HG03439 (cell line): ENCODE measurements at regions not wholly inside any gene's neighbourhood (a gene's known extent, or its start where the extent isn't known, plus 50 kb on each side); places are given as distances from the start of the nearest gene placed in this dataset.
"Not testable (repeated sequence)": the region's sequence is repeated elsewhere in the genome, so short reads cannot be mapped to it uniquely, and the experiment has no call there.

Experiments used
- ATAC-seq: cut with Tn5 transposase; IDR thresholded peaks from one replicate; pipeline ENCODE4 v1.9.1; 2021; ENCODE audit warnings: mild to moderate bottlenecking, moderate library complexity; ENCODE audit not compliant: unreplicated experiment

GRCh38 chr5:155113888-155114287 lies 100.3 kb downstream of the KIF4B start:
- no peak for ATAC-seq

- ATAC-seq: no peak
Measured at GRCh38 chr5:155114655-155115054, 101.1 kb downstream of the KIF4B start.

GRCh38 chr5:155116456-155117251 lies 103.1 kb downstream of the KIF4B start:
- ATAC-seq: no peak

GRCh38 chr5:155125551-155126095 lies 112.1 kb downstream of the KIF4B start:
- no peak for ATAC-seq

DNA sequence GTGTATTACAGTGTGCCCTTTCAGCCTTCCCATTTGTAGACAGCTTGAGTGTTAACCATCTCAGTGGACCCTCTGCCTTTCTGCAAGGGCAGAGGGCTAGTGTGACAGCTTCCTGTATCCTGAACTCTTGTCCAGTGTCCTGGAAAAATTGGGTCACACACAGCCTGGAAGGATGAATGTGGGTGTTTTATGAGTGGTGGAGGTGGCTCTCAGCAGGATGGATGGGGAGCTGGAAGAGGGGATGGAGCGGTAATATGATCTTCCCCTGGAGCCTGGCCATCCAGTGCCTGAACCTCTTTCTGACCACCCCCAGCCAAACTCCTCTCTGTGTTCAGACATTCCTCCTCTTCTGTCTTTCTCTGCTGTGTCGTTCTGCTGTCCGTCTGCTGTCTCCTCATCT lies 113.0 kb downstream of the KIF4B start:
- ATAC-seq: no peak

DNA sequence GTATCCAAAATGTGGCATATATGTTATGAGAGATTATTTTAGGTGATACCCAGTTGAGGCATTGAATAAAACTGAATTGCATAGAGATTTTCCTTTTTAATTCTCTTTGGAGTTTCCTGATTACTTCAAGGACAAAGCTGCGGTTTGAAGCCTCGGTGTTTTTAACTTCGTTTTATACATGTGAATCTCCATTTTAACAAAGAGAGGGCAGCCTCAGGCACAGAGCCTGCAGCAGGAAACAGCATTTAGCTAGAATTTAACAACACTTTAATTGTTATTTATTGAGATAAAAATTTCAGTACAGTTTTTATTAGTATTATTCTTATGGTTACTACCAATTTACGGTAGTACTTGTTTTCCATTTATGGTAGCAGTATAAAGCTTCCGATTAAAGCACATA lies 114.0 kb downstream of the KIF4B start:
- ATAC-seq: no peak

- ATAC-seq: no peak
Measured at GRCh38 chr5:155128786-155129512, 115.4 kb downstream of the KIF4B start.

- no peak for ATAC-seq
Measured at GRCh38 chr5:155129513-155129880, 115.9 kb downstream of the KIF4B start.

DNA sequence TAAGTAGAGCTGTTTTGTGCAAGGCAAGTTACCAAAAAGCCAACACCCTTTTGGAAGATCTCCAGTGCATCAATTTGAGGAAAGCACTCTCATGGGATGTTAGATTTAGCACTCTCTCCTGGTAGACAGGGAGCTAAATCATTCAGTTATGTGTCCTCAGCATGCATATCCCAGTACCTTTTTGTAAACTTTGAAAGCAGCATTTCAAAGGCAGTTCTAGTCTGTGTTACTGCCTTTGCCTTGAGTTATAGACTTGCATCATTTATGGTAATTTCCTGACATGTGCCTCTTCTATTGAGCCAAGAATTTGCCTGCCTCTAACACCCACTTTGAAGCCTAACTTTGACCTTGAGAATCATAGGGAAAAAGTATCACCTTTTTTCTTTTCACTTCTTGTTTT lies 120.6 kb downstream of the KIF4B start:
- no peak for ATAC-seq

DNA sequence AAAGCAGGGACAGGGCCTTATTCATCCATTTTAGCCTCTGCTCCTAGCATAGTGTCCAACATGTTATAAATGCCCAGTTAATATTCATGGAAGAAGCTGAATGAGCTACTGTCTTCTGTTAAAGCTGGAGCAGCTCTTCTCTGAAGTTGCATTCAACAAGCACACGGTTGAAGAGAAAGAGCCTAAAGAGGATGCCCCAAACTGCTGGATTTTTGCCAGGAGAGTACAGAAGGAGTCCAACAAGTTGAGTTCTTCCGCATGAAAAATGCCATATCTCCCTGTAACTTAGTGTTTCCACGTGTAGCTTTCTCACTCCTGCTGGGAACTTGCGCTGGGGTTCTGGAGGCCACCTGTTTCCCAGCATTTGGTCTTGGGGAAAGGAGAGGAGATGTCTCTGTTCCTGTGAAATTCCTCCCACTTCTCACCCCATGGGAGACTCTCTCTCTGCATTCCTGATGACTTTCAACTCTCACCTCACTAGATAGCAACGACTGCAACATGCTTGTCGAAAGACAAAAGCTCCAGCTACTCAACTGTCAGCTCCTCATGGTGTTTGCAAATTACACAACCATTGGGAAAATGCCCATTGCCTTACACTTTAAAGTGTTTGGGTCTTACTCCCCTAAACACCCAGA lies 122.8 kb downstream of the KIF4B start:
- no peak for ATAC-seq

DNA sequence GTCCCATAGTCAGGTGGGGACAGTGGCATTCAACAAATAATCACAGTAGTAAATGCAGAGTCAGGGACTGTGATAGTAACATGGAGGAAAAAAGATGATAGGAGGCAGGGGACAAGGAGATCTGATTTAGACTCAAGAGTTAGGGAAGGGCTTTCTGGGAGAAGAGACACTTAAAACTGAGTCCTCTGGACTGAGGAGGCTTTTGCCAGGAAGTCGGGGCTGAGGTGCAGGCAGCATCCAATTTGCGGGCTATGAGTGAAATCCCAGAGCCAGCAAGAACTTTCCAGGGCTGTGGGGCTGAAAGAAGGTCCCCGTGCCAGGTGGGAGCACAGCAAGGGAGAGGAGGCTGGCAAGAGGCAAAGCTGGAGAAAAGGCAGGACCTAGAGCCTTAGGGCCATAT lies 124.1 kb downstream of the KIF4B start:
- ATAC-seq: no peak

- ATAC-seq: no peak
Measured at GRCh38 chr5:155140646-155141045, 127.1 kb downstream of the KIF4B start.

- ATAC-seq: no peak
Measured at GRCh38 chr5:155144956-155145355, 131.4 kb downstream of the KIF4B start.

DNA sequence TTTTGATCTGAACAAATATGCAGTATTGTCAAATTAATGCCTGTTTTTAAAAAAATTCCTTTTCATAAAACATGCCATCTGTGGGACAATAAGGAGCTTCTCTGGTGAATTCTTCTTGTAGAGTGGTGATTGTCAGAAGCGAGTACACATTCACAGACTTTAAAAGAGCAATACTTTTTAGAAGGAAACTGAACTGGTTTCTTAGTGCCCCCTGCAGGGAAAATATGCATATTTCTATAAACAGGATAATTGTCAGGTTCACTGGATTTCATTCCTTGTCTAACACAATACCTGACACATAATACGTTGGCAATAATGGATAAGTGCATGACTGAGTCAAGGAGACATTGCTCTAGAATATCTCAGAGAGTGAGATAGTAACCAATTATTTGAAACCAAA lies 133.7 kb downstream of the KIF4B start:
- no peak for ATAC-seq

DNA sequence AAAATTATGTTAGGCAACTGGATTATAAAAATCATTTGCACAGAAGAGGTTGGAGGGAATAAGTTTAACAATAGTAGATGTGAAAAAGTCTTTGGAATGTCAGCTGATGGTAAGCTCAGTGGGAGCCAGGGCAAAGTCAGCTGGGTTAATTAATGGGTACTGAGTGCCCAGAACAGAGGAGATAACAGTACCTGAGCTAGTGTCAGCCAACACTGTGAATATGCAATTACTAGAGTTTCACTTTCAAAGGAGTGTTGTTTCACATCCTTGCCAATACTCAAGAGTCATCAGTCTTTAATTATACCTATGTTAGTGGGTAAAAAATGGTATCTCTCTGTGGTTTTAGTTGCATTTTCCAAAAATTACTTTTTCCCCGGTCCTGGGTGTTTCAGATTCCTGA lies 135.1 kb downstream of the KIF4B start:
- ATAC-seq: no peak

GRCh38 chr5:155150012-155150411 lies 136.5 kb downstream of the KIF4B start:
- no peak for ATAC-seq

DNA sequence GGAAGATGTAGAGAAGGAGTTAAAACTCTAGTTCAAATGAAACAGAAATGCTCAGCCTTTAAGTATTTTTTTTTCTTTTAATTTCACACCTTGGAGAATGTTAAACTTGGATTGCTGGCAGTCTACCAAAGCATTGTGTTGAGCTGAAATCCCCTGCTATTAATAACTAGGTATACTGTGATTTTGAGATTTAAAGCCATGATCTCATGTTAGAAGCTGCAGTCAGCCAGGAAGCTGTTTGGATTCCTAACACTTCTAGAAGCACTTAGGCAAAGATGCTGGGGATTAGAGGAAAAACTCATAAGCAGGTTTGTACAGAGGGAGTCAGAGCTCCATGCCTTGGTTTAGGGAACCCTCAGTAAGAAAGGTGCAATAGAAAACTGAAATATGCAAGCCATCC lies 141.4 kb downstream of the KIF4B start:
- ATAC-seq: no peak

GRCh38 chr5:155163084-155163483 lies 149.5 kb downstream of the KIF4B start:
- not testable (repeated sequence) for ATAC-seq

- no peak for ATAC-seq
Measured at GRCh38 chr5:155167736-155168135, 154.2 kb downstream of the KIF4B start.

DNA sequence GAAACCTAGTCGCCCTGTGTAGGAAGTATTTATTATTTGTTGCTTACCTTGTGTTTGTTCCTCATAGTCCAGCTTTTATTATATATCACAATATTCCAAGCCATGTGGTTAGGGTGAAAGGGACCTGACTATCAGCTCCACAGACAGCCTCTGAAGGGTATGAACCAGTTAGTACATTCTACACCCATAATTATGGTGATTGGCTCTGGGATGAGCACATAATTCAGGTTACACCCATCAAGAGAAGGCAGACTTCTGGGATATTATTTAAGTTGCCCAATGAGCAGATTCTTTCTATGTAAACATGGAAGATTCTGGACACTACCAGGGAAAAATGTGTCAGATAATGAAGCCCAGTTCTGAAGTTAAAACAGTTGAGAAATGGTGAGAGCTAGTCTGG lies 168.0 kb downstream of the KIF4B start:
- ATAC-seq: no peak

DNA sequence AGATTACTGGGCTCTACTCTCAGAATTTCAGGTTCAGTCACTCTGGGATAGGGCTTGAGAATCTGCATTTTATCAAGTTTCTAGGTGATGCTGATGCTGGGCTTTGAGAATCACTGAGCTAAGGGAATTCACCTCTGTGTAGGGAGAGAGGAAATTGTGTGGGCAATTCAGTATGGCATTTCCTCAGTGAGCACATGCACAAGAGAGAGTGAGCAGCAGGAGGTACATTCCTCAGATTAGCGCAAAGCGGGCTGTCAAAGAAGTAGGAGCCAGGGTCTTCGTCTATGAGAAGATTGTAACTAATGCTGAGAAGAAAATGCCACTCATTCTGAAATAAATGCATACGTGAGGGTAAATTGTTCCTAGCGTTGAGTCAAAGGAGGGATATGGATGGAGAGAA lies 175.9 kb downstream of the KIF4B start:
- ATAC-seq: no peak

- ATAC-seq: no peak
Measured at GRCh38 chr5:155189981-155190380, 176.4 kb downstream of the KIF4B start.
